ENCODE measurements at regions not wholly inside any gene's neighbourhood (a gene's known extent, or its start where the extent isn't known, plus 50 kb on each side); places are given as distances from the start of the nearest gene placed in this dataset.

- TF ChIP-seq CTCF (IDR thresholded peaks at IDR 0.05) (no peak), POLR2A (IDR thresholded peaks at IDR 0.05) (no peak)
These were observed 317.1 kb upstream of the TGFBR2 start for GRCh38 chr3:30289324-30289723.
